DMS 273 (cell line): ENCODE measurements at regions not wholly inside any gene's neighbourhood (a gene's known extent, or its start where the extent isn't known, plus 50 kb on each side); places are given as distances from the start of the nearest gene placed in this dataset.
"Not testable (repeated sequence)": the region's sequence is repeated elsewhere in the genome, so short reads cannot be mapped to it uniquely, and the experiment has no call there.

Experiments used
- DNase-seq: peaks from one replicate; lab custom pipeline; 2025; ENCODE audit not compliant: unreplicated experiment; lab: John Stamatoyannopoulos, UW

DNA sequence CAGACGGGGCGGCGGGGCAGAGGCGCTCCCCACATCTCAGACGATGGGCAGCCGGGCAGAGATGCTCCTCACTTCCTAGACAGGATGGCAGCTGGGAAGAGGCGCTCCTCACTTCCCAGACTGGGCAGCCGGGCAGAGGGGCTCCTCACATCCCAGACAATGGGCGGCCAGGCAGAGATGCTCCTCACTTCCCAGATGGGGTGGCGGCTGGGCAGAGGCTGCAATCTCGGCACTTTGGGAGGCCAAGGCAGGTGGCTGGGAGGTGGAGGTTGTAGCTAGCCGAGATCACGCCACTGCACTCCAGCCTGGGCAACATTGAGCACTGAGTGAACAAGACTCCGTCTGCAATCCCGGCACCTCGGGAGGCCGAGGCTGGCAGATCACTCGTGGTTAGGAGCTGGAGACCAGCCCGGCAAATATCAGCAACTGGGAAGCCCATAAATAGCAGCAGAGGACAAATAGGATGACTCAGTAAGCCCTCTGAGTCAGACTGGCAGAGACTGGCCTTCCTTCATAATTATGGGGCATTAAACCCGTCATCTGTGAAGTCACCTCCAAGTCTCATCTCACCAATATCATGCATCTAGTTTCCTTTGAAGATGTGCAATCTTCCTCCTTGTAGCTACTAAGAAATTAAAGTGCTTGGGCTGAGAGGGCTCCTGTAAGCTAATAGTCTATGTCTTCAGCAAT is 337.3 kb downstream of the GOLGA6L6 start:
- DNase-seq, result not testable (repeated sequence)

DNA sequence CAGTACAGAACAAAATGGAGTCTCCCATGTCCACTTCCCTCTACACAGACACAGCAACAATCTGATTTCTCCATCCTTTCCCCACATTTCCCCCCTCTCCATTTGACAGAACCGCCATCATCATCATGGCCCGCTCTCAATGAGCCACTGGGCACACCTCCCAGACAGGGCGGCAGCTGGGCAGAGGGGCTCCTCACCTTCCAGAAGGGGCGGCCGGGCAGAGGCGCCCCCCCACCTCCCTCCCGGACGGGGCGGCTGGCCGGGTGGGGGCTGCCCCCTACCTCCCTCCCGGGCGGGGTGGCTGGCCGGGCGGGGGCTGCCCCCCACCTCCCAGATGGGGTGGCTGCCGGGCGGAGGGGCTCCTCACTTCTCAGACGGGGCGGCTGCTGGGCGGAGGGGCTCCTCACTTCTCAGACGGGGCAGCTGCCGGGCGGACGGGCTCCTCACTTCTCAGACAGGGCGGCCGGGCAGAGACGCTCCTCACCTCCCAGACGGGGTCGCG is 337.9 kb downstream of the GOLGA6L6 start:
- DNase-seq, result not testable (repeated sequence)

DNA sequence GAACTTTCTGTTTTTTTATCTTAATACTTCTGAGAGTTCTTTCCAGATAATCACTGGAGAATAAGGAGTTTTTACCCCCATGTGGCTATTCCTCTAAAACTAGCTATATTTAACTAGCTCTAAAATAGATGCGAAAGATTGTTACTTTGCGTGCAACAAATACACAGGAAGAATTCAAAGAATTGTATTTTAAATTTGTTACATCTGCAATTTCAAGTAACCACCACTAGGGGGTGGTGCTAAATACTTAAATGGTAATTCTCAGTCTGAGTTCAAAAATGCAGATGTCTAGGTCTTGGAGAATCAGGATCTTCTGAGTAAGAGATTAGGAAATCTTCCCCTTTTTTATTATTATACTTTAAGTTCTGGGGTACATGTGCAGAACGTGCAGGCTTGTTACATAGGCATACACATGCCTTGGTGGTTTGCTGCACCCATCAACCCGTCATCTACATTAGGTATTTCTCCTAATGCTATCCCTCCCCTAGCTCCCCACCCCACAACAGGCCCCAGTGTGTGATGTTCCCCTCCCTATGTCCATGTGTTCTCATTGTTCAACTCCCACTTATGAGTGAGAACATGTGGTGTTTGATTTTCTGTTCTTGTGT is 346.9 kb downstream of the GOLGA6L6 start:
- not testable (repeated sequence) for DNase-seq

DNA sequence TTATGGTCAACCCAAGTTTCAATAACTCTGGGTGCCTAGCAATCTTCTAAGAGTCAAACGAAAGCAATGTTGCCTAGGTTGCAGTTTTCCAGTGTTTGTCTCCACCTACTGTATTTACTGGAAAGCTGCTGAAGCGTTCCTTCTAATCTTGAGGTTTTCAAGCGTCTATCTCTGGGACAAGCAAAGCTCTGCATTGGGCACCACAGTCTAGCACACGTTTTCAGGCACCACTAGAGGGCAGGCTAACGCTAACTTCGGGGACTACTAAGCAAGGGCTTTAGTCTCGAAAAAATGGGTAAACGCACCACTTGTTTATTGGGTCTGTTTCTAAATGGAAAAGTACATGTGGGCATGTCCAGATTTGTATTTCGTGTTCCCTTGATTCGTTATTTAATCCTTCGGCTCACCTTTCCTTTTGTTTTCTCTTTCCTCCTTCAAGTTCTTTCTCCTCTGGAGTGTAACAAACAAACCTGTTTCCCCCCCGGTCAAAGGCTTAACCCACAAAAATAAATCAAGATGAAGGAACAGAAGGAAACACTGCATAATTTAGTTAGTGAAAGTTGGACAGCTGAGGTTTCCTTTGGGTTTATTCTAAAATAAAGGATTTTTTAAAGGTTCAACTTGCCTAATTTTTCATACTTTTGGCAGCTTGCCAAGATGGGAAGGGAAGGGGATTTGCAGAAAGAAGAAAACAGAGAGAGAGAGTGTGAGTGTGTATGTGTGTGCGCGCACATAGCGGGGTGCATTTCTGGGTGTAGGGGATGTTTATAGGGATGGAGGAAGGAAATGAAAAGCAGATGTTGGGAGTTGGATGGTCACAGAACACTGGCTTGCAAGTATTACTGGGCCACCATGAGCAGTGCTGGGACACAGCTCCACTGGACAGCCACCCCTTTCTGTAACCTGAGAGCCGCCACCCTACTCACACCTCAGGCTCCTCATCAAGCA is 348.3 kb downstream of the GOLGA6L6 start:
- not testable (repeated sequence) for DNase-seq

DNA sequence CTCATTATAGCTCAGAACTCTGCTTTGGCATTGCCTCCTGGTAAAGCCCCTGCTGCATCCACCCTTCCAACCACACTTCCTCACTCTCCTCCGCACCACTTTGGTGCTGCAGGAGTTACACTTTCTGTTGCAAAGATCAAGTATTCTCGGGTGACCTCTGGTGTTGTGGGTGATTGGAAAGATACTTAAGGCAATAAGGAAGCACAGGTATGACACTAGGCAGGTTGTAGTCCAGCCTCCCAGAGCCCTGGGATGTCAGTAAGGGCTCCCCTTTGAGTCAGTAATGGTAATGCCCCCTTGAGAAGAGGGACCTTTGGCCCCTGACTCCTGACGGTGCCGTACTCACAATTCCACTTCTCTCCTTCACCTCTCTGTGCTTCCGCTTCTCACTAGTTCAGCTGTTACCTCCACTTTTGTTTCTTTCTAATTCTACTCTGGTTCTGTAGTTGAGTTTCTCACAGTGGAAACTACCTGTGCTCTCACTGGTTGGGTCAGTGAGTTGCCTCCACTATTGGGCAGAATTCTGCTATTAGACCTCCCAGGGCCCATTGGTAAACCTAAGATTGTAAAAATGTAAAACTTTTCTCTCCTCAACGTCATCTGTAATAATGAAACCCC is 350.0 kb downstream of the GOLGA6L6 start:
- DNase-seq, result not testable (repeated sequence)

DNA sequence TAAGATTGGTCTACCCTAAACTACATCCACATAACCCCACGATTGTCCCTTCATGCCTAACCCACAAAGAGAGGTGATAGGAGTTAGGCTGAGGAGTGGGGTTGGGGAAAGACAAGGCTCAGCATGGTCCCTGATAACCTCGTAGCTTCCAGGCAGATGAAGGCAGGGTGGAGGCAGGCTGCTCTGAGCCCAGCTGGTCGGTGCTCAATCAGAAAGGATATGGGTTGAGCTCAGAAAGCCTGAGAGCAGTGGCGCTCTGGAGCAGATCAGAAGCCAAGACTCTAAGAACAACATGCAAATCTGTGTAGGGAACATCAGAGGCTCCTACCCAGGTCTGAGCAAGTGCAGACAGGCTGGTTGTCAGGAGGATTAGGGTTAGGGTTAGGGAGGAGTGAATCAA is 353.0 kb downstream of the GOLGA6L6 start:
- not testable (repeated sequence) for DNase-seq

DNA sequence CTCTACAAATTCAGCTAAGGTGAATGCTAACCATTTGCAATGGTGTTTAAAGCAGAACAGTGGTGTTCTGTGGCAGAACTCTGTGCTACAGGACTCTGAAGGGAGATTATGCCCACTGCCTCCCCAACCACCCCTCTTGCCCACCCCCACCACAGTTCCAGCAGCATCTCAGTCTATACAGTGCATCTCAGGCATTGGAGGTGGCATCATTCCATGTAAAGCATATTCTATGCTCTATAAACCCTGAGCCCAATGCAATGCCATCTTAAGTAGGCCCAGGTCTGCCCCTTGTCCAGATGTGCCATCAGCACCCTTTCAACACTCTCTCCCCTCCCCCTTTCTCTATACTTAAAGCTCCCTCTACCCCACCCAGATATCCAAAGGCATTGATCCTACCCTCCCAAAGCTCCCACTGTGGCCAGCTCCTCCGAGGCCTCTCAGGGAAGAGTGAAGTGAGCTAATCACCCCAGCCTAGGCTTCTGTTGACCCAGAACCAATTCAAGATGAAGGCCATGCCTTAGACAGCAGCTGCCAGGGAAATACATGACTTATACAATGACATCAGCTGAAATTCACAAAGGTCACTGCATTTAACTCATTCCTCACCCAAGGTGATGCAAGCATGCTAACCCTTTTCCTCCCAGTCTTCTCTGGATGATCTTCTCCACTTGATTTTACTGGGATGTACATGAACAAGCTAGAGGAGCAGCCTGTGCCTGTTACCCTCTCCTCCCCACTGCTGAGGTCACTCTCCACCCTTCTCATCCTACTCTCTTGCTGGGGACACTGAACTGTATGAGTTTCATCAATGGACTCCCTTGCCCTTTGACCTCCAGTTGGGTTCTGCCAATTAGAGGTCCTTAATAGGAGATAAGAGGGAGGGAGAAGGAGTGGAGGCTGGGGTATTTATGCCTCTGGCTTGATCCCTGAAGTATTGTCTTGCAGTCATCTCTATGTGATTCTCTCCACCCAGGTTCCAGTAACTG is 353.9 kb downstream of the GOLGA6L6 start:
- DNase-seq, result not testable (repeated sequence)

DNA sequence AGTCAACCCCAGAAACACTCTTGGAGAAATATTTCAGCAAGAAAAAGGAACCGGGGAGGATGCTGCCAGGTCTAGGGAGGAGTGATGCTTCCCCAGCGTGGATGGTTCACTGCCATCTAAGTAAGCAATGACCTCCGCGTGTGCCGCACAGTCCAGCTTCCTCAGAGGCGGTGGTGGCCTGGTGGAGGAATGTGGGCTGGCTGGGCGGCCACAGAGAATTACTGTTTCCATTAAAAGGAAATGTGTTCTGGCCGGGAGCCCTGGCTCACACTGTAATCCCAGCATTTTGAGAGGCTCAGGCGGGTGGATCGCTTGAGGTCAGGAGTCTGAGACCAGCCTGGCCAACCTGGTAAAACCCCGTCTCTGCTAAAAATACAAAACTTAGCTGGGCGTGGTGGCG is 356.7 kb downstream of the GOLGA6L6 start:
- not testable (repeated sequence) for DNase-seq

DNA sequence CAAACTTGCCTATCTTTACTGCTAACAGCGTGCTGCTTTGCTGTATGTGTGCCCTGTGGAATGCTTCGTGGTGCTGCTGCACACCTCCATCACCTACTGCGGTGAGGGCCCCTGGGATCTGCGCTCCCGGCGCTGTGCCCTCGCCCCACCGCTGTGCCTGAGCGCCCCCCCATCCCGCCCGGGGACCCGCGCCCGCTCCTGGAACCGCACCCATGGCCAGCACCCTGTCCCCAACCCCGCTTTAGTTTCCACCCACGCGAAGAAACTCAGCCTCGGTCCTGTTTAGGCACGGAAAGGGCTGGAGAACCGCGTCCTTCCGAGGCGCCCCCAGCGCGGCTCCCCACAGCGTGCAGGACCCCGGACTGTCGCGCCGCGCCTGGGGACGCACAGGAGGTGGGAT is 373.4 kb downstream of the GOLGA6L6 start:
- DNase-seq, result not testable (repeated sequence)

DNA sequence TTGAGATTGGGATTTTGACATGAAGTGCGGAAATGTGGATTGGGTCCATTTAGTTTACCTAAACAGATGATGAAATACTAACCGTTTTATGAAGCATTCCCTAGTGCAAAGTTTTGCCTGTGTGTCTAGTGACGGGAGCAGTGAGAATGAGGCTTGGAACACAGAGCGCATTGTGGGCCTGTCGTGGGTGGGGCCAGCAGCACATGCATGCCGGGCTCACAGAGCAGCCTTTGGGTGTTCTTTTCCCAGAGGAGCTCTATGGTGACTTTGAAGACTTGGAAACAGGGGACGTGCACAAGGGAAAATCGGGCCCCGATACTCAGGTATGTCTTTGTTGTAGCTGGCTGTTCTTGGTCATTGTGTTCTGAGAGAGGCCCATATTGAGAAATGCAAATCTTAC is 388.1 kb downstream of the GOLGA6L6 start:
- not testable (repeated sequence) for DNase-seq

DNA sequence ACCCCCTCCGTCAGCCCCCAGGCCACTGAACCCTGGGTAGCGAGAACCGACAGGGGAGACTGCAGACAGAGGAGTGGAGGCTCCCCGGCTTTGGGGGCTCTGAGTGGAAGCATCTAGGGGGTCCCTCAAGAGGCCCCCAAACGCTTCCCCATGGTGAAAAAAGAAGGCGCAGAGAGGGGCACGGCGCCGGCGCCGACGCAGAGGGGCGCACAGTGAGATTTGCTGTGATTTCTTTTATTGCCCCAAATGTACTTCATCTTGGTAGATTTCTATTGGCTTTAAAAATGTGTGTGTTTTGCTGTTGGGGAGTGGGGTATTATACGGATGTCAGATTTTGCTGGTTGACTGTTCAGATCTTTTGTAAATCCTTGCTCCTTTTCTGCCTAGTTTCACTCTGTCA is 392.9 kb downstream of the GOLGA6L6 start:
- not testable (repeated sequence) for DNase-seq

DNA sequence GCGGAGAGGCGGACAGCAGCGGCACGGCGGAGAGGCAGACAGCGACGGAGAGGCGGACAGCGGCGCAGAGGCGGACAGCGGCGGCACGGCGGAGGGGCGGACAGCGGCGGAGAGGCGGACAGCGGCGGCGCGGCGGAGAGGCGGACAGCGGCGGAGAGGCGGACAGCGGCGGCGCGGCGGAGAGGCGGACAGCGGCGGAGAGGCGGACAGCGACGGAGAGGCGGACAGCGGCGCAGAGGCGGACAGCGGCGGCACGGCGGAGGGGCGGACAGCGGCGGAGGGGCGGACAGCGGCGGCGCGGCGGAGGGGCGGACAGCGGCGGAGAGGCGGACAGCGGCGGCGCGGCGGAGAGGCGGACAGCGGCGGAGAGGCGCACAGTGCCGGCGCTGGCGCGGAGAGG is 393.6 kb downstream of the GOLGA6L6 start:
- not testable (repeated sequence) for DNase-seq

DNA sequence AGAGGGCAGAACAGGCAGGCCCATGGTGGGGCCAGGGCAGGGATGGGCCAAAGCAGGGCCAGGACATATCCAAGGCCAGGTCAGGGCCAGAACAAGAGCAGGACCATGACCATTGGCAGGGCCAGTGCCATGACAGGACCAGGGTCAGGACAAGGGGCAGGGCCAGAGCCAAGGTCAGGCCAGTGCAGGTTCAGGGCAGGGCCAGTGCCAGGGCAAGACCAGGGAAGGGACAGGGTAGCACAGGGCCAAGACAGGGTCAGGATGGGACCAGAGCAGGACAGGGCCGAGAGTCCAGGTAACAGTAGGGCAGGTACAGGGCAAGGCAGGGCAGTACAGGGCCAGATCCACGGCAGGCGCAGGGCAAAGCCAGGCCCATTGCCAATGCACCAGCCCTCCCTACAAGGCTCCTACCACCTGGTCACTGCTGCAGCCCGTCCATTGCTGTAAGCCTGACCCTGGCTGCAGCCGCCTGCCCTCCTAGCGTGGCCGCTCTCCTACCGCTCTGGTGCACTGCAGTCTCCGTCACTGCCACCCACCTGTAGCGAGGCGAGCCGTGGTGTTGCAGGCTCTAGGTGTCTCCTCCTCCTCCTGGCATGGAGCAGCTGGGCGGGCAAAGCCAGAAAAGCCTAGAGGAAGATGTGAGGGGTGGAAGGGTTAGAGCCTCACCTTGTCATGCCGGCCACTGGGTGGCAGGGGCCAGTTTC is 397.1 kb downstream of the GOLGA6L6 start:
- DNase-seq, result not testable (repeated sequence)

DNA sequence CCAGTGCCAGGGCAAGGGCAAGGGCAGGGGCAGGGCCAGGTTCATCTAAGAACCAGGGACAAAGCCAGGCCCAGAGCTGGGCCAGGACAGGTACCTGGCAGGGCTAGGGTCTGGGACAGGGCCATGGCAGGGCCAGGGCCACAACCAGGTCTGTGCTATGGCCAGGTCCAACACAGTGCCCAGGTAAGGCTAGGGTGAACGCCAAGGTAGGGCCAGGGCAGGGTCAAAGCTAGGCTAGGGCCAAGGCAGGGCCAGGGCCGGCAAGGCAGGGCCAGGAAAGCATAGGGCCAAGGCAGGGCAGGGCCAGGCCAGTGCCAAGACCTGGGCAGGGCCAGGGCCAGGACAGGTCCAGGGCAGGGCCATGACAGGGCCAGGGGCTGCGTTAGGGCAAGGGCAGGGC is 398.7 kb downstream of the GOLGA6L6 start:
- DNase-seq, result not testable (repeated sequence)

DNA sequence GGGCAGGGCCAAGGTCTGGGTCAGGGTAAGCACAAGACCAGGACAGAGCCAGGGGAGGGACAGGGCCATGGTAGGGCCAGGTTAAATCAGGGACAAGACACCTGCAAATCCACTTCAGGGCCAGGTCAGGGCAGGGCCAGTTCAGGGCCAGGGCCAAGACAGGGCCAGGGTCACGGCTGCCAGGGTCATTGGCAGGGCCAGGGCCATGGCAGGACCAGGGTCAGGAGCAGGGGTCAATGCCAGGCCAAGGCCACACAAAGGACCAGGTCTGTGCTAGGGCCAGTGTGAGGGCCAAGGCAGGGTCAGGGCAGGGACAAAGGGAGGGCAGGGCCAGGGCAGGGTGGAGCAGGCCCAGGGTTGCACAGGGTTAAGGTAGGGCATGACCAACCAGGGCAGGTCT is 399.2 kb downstream of the GOLGA6L6 start:
- DNase-seq, result not testable (repeated sequence)

DNA sequence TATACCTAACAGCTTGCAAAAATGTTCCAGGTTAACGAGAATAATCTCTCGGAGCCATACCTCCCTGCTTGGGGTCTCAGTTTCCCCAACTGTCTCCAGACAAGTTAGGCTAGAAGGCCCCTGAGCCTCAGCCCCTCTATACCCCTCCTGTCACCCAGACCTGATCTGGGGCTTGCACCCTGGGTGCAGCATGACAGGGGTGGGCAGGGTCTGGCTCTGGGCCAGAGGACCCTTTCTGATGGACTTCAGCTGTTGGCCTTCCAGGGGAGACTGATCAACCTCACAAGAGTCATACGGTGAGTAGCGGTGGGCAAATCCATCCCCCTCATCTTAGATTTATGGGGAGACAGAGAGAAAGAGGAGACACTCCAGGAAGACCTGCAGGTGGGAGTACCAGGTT is 416.9 kb downstream of the GOLGA6L6 start:
- DNase-seq, result not testable (repeated sequence)

DNA sequence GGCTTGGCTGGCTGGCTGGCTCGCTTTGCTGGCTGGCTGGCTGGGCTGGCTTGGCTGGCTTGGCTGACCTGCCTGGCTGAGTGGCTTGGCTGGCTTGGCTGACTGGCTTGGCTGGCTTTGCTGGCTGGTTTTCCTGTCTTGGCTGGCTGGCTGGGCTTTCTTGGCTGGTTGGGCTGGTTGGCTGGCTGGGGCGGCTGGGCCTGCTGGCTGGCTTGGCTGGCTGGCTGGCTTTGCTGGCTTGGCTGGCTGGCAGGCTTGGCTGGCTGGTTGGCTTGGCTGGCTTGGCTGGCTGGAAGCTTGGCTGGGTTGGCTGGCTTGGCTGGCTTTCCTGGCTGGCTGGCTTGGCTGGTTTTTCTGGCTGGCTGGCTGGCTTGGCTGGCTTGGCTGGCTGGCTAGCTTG is 435.6 kb downstream of the GOLGA6L6 start:
- no peak for DNase-seq

DNA sequence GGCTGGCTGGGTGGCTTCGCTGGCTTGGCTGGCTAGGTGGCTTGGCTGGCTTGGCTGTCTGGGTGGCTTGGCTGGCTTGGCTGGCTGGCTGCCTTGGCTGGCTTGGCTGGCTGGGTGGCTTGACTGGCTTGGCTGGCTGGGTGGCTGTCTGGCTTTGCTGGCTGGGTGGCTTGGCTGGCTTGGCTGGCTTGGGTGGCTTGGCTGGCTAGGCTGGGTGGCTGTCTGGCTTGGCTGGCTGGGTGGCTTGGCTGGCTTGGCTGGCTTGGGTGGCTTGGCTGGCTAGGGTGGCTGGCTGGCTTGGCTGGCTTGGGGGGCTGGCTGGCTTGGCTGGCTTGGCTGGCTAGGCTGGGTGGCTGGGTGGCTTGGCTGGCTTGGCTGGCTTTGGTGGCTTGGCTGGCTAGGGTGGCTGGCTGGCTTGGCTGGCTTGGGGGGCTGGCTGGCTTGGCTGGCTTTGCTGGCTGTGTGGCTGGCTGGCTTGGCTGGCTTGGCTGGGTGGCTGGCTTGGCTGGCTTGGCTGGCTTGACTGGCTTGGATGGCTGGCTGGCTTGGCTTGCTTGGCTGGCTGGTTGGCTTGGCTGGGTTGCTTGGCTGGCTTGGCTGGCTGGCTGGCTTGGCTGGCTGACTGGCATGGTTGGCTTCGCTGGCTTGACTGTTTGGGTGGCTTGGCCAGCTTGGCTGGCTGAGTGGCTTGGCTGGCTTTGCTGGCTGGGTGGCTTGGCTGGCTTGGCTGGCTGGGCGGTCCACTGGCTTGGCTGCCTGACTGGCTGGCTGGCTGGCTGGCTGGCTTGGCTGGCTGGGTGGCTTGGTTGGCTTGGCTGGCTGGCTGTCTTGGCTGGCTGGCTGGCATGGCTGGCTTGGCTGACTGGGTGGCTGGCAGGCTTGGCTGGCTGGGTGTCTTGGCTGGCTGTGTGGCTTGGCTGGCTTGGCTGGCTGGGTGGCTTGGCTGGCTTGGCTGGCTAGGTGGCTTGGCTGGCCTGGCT is 436.3 kb downstream of the GOLGA6L6 start:
- DNase-seq, result not testable (repeated sequence)
